ENCODE measurements at regions not wholly inside any gene's neighbourhood (a gene's known extent, or its start where the extent isn't known, plus 50 kb on each side); places are given as distances from the start of the nearest gene placed in this dataset.

- H3K4me1 ChIP-seq, result no peaks in the 10 kb centered on the region
- no peak overlapping the region for H3K27ac ChIP-seq
- FAIRE-seq (no peak), DNase-seq (no peak), ATAC-seq (no peak)
- TF ChIP-seq CTCF (IDR thresholded peaks at IDR 0.05), result no peak
- intact Hi-C loops (cut with DNase I), result no loop called here
- WGBS, 2 donors, result 19 to 27% methylated on average over 1 of the region's 1 CpG
- no peaks in the 10 kb centered on the region for H3K27me3 ChIP-seq
- H3K36me3 ChIP-seq, result no peaks in the 10 kb centered on the region
- no peak overlapping the region for H3K4me3 ChIP-seq
- no peaks in the 10 kb centered on the region for H3K9me3 ChIP-seq
Observed at GRCh38 chr2:180672377-180672776, 308.0 kb upstream of the UBE2E3 start.

- Histone ChIP-seq H3K27me3 (no peaks in the 10 kb centered on the region), H3K27ac (no peak overlapping the region), H3K36me3 (no peaks in the 10 kb centered on the region), H3K4me3 (no peak overlapping the region), H3K9me3 (no peaks in the 10 kb centered on the region), H3K4me1 (no peaks in the 10 kb centered on the region)
- no peak for DNase-seq
- FAIRE-seq, result no peak
- WGBS, 2 donors, result 71 to 73% methylated on average over 4 of the region's 4 CpGs
- intact Hi-C loops (cut with DNase I), result no loop called here
- ATAC-seq, result no peak
- TF ChIP-seq CTCF (IDR thresholded peaks at IDR 0.05), result no peak
Observed at GRCh38 chr2:180670302-180671003, 310.0 kb upstream of the UBE2E3 start.

GRCh38 chr2:180669016-180669415, 311.4 kb upstream of the UBE2E3 start:
- Histone ChIP-seq H3K9me3 (no peaks in the 10 kb centered on the region), H3K36me3 (no peaks in the 10 kb centered on the region), H3K4me1 (no peaks in the 10 kb centered on the region), H3K27ac (no peak overlapping the region), H3K27me3 (no peaks in the 10 kb centered on the region), H3K4me3 (no peak overlapping the region)
- TF ChIP-seq CTCF (IDR thresholded peaks at IDR 0.05), result no peak
- intact Hi-C loops (cut with DNase I), result no loop called here
- DNase-seq, result no peak
- WGBS, 2 donors, result 14 to 15% methylated on average over 2 of the region's 2 CpGs
- FAIRE-seq, result no peak
- ATAC-seq, result no peak

- no peak for TF ChIP-seq CTCF (IDR thresholded peaks at IDR 0.05)
- no peak for ATAC-seq
- FAIRE-seq, result no peak
- Histone ChIP-seq H3K4me3 (no peak overlapping the region), H3K27ac (no peak overlapping the region), H3K4me1 (no peaks in the 10 kb centered on the region), H3K9me3 (no peaks in the 10 kb centered on the region), H3K36me3 (no peaks in the 10 kb centered on the region), H3K27me3 (no peaks in the 10 kb centered on the region)
- intact Hi-C loops (cut with DNase I), result no loop called here
- DNase-seq, result no peak
- 92 to 98% methylated on average over 2 of the region's 2 CpGs for WGBS, 2 donors
Observed at GRCh38 chr2:180664507-180664906, 315.9 kb upstream of the UBE2E3 start.

- intact Hi-C loops (cut with DNase I), result no loop called here
- Histone ChIP-seq H3K27me3 (no peaks in the 10 kb centered on the region), H3K4me1 (no peaks in the 10 kb centered on the region), H3K4me3 (no peak overlapping the region), H3K27ac (no peak overlapping the region), H3K36me3 (no peaks in the 10 kb centered on the region), H3K9me3 (no peaks in the 10 kb centered on the region)
- FAIRE-seq (no peak), ATAC-seq (no peak), DNase-seq (no peak)
- no peak for TF ChIP-seq CTCF (IDR thresholded peaks at IDR 0.05)
- WGBS, 2 donors, result 46 to 65% methylated on average over 3 of the region's 3 CpGs
Observed at GRCh38 chr2:180662941-180663471, 317.4 kb upstream of the UBE2E3 start.
